ENCODE measurements at regions not wholly inside any gene's neighbourhood (a gene's known extent, or its start where the extent isn't known, plus 50 kb on each side); places are given as distances from the start of the nearest gene placed in this dataset.

DNA sequence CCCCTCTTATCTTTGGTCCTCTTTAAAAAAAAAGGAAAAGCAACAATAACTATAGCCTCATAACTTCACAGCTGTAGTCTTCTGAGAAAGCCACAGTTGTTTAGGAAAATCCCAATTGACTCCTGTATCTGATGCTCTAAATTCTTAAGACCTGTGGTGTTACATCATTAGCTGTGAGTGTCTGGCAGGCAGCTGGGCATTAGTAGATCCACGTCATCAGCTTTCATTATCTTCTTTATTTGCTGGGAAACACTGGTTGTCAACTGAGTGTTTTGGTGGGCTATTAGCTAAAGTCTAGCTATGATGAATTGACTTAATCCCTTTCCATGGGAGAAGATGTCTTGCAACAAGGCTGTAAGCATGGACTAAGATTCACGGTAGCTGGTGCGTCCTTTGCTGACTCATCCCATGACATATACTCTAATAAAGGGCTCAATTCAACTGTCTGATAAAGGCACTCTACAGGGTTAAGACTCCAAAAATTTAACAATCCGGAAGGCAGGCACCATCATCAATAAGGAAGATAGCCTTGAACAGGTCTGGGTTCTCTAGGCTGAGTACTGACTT lies 517.2 kb downstream of the PLCL1 start:
- TF ChIP-seq, protein P1, sequence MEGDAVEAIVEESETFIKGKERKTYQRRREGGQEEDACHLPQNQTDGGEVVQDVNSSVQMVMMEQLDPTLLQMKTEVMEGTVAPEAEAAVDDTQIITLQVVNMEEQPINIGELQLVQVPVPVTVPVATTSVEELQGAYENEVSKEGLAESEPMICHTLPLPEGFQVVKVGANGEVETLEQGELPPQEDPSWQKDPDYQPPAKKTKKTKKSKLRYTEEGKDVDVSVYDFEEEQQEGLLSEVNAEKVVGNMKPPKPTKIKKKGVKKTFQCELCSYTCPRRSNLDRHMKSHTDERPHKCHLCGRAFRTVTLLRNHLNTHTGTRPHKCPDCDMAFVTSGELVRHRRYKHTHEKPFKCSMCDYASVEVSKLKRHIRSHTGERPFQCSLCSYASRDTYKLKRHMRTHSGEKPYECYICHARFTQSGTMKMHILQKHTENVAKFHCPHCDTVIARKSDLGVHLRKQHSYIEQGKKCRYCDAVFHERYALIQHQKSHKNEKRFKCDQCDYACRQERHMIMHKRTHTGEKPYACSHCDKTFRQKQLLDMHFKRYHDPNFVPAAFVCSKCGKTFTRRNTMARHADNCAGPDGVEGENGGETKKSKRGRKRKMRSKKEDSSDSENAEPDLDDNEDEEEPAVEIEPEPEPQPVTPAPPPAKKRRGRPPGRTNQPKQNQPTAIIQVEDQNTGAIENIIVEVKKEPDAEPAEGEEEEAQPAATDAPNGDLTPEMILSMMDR (conservative IDR thresholded peaks at IDR 0.05; ENCODE audit: control insufficient read depth, insufficient read depth, low read depth, low read length), result no peak
- no peak overlapping the region for H3K4me3 ChIP-seq (ENCODE audit: control insufficient read depth, low read depth, low read length)
- peak; percentile 8 for DNase-seq (ENCODE audit: low read depth)

DNA sequence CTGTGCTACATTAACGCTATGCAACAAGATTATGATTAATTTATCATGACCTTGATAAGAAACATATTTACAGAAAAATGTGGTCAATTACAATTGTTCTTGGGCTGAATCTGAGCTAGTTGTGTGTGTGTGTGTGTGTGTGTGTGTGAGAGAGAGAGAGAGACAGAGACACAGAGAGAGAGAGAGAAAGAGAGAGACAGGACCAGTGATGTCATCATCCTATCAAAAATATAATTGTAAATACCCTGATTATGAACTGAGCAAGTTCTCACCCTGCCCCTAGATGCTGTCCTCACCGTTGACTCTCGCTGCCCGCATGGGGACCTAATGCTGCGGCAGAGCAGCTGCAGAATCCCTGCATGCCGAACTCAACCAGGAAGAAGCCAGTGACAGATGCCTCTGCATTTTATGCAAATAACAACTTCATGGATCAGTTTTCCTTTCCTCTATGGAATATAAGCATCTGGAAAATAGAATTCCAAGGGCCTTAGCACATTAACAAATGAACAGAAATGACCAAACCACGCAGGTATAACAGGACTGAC lies 512.5 kb downstream of the PLCL1 start:
- no peak overlapping the region for H3K4me3 ChIP-seq (ENCODE audit: control insufficient read depth, low read depth, low read length)
- TF ChIP-seq, protein P1 (conservative IDR thresholded peaks at IDR 0.05; ENCODE audit: control insufficient read depth, insufficient read depth, low read depth, low read length), result no peak
- DNase-seq (ENCODE audit: low read depth), result no peak

DNA sequence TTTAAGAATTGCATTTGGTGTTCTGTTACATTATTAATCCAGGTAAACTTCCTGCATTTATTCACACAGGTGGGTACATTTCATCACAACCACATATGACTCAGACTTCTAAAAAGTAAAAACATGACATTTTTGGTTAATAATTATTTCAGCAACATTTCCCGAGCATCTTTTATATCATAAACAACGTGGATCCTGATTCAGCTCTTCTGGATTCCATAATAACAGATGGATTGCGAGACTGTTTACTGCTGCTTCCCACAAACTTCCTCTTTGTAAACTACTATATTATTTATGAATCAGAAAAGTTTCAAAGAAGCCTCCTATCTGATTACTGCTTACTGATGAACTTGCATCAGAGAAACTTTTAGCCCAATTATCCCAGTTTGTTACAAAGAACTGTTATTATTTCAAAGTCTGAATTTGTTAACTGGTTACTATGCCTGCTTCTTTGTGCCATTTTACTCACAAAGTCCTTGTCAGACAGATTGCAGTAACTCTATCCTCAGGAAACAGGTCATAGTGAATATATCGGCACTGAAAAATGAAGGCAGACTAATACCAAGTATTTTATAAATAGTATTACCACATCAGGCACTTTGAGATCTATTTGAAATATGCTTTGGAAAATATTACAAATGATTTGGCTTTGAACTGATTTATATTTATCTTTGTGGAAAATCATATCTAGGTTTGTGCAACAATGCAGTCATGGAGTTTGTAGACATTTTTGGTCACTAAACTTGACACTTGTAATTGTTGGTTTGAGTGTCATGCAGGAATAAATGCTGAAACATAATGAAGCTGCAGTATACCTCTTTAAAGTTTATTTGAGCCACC lies 511.6 kb downstream of the PLCL1 start:
- H3K4me3 ChIP-seq (ENCODE audit: control insufficient read depth, low read depth, low read length), result no peak overlapping the region
- TF ChIP-seq, protein P1 (conservative IDR thresholded peaks at IDR 0.05; ENCODE audit: control insufficient read depth, insufficient read depth, low read depth, low read length), result no peak
- DNase-seq (ENCODE audit: low read depth), result no peak

DNA sequence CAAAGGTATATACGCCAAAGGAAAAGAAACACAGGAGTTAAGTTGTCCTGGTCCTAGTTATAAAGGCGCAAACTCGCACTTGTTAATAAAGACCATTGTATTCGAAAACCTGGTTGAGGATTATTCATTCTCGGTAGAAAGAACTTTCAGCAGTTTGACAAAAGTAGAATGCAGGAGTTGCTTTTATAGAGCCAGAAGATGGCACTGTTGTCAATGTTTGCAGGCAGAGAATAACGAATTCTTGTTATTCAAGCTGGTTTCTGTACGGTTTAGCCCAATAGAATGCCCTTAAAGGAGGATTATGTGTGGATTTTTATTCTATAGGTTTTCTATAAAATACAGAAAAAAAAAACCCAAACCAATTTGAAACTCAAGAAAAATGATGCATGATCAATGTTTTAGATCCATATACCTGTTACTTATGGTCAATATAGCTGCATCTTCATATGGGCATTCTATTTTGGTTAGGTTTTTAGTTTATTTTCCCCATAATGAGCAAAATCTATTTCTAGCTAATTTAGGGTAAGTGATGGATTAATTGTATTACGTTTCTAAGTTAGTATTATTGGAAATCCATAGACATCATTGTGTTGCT lies 510.3 kb downstream of the PLCL1 start:
- TF ChIP-seq, protein P1 (conservative IDR thresholded peaks at IDR 0.05; ENCODE audit: control insufficient read depth, insufficient read depth, low read depth, low read length), result peak; percentile 82
- no peak overlapping the region for H3K4me3 ChIP-seq (ENCODE audit: control insufficient read depth, low read depth, low read length)
- peak; percentile 69 for DNase-seq (ENCODE audit: low read depth)

DNA sequence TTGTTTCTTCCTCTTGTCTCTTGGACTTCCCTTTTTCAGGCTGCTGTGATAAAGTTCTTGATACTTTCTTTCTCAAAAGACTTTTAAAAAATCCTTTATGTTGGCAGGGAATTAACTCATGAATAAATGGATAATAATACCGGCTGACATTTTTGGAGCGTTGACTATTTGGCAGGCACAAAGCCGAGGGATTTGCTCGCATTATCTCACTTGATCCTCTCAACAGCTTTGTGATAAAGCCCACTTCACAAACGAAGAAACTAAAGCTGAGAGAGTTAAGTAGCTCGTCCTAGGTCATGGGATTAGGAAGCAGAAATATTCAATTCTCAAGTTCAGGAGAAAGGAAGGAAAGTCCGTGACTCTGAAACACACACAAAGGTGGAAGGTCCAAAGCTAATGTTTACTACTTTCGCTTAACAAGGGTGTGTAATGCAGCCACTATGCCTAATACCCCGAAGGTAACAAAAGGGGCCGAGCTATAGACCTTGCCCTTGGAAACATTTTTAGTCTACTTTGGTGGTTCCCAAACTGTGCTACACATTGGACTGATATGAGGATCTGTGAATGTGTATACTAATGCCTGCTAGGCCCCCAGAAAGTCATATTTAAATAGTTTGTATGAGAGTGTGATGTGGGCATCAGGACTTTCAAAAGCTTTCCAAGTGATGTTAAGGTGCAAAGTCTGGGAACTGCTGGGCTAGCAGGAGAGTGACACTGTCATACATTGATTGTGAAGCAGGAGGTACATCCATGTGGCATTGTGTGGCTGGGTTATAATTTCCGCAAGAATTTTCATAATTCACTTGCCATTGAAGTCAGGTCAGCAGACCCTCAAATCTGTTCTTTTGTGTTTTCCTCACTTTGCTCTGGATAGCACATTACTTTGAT lies 508.4 kb downstream of the PLCL1 start:
- TF ChIP-seq, protein P1 (conservative IDR thresholded peaks at IDR 0.05; ENCODE audit: control insufficient read depth, insufficient read depth, low read depth, low read length), result no peak
- no peak overlapping the region for H3K4me3 ChIP-seq (ENCODE audit: control insufficient read depth, low read depth, low read length)
- no peak for DNase-seq (ENCODE audit: low read depth)

DNA sequence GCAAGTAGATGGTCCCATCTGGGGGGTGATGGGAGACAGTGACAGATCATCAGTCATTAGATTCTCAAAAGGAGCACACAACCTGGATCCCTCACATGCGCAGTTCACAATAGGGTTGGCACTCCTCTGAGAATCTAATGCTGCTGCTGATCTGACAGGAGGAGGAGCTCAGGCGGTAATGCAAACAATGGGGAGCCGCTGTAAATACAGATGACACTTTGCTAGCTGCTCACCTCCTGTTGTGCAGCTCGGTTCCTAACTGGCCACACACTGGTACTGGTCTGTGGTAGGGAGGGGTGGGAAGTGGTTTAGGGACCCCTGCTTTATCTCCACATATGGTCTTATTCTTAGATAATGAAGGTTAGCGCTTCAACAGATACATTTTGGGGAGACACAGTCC lies 506.6 kb downstream of the PLCL1 start:
- H3K4me3 ChIP-seq (ENCODE audit: control insufficient read depth, low read depth, low read length), result no peak overlapping the region
- TF ChIP-seq, protein P1 (conservative IDR thresholded peaks at IDR 0.05; ENCODE audit: control insufficient read depth, insufficient read depth, low read depth, low read length), result no peak
- no peak for DNase-seq (ENCODE audit: low read depth)

Measured in fibroblast of mammary gland (primary cell).